ENCODE measurements at regions not wholly inside any gene's neighbourhood (a gene's known extent, or its start where the extent isn't known, plus 50 kb on each side); places are given as distances from the start of the nearest gene placed in this dataset.

DNA sequence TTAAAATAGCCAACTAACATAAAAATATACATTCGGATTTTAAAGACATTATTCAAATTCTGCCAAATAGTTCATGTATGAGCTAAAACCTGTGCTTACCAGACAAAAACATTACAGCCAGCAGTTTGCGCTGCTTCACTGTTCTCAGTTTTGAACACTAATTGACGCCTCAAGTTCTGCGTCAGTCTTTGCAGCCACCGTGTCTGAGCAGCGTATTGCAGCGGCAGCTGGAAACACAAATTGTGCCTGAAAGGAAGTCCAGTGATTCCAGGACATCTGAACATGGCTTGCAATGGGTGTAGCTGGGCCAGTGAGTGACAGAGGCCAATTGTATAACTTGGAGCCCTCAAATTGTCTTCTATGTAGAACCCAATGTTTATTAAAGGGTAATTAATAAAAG, 267.6 kb downstream of the TFCP2L1 start:
- Histone ChIP-seq H3K9me2 (replicated peaks; ENCODE audit: low read length) (no peaks in the 10 kb centered on the region), H3K27me3 (ENCODE audit: low read length) (no peaks in the 10 kb centered on the region), H4K20me1 (ENCODE audit: low read length) (no peaks in the 10 kb centered on the region), H3K9me3 (ENCODE audit: low read length) (no peaks in the 10 kb centered on the region), H2AFZ (ENCODE audit: low read length) (no peak overlapping the region), H3K4me2 (ENCODE audit: low read length) (no peak overlapping the region), H3F3A (ENCODE audit: low read length, unreplicated experiment) (no peaks in the 10 kb centered on the region), H3K4me1 (ENCODE audit: insufficient read depth, low read length) (no peaks in the 10 kb centered on the region), H3K36me3 (ENCODE audit: low read depth, low read length) (no peaks in the 10 kb centered on the region), H3K4me3 (ENCODE audit: low read length) (no peak overlapping the region), H3K9ac (ENCODE audit: low read length) (no peak overlapping the region), H3K79me2 (ENCODE audit: low read length) (no peaks in the 10 kb centered on the region), H3K27ac (ENCODE audit: low read length) (no peak overlapping the region)
- BruUV-seq (replicated peaks), result no TSS peak
- DNase-seq (no peak), ATAC-seq (no peak)
- ChIA-PET CTCF (interaction anchor here (0.7 kb wide), 1 partner anchor 1296 kb away, joined by 3 read pairs; no protein-coding TSS in a partner anchor), POLR2A (ENCODE audit: unreplicated experiment) (no interaction called here)
- intact Hi-C loops (cut with micrococcal nuclease), result no loop called here
- TF ChIP-seq, protein P1, sequence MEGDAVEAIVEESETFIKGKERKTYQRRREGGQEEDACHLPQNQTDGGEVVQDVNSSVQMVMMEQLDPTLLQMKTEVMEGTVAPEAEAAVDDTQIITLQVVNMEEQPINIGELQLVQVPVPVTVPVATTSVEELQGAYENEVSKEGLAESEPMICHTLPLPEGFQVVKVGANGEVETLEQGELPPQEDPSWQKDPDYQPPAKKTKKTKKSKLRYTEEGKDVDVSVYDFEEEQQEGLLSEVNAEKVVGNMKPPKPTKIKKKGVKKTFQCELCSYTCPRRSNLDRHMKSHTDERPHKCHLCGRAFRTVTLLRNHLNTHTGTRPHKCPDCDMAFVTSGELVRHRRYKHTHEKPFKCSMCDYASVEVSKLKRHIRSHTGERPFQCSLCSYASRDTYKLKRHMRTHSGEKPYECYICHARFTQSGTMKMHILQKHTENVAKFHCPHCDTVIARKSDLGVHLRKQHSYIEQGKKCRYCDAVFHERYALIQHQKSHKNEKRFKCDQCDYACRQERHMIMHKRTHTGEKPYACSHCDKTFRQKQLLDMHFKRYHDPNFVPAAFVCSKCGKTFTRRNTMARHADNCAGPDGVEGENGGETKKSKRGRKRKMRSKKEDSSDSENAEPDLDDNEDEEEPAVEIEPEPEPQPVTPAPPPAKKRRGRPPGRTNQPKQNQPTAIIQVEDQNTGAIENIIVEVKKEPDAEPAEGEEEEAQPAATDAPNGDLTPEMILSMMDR (conservative IDR thresholded peaks at IDR 0.05; ENCODE audit: low read depth, low read length), result no peak
- no peak for TF ChIP-seq EZH2 (IDR thresholded peaks at IDR 0.05; ENCODE audit: low read length, unreplicated experiment)
- TF ChIP-seq EZH2phosphoT487 (IDR thresholded peaks at IDR 0.05; ENCODE audit: borderline replicate concordance, low read length), result no peak

DNA sequence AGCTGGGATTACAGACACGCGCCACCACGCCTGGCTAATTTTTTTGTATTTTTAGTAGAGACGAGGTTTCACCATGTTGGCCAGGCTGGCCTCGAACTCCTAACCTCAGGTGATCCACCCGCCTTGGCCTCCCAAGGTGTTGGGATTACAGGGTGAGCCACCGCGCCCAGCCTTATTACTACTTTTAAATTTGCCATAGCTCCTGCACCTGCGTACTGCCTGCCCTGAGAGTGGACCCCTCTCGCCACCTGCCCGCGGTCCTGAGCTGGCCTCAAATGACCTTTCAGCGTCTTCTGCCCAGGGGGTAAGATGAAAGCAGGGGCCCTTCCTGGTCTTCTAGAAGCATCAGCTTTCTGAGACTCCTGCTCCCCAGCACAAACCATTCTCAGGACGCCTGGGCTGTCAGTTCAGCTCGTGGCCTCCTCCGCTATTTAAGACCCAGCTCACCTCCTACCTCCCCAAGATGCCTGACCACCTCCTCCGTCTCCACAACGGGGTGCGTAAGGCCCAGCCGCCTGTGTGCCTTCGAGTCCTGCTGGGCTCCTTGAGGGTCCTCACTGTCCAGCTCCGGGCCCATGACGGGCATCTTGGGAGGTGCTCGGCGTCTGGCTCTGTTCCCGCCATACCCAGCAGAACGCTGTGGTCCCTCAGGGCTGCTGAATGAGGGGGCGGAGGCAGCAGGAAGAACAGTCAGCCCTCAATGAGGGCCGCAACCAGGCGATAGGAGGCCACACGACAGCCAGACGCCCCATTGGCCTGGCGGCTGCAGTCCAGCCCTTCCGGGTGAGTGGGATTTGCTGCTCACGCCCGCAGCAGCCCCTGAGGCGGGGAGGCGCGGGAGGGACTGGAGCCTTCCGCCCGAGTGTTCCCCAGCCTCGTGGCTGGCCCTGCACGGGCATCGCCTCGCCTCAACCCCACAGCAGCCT, 266.6 kb downstream of the TFCP2L1 start:
- no peaks in the 10 kb centered on the region for H3K4me1 ChIP-seq (ENCODE audit: insufficient read depth, low read length)
- no peaks in the 10 kb centered on the region for H3K27me3 ChIP-seq (ENCODE audit: low read length)
- H4K20me1 ChIP-seq (ENCODE audit: low read length), result no peaks in the 10 kb centered on the region
- H3K9ac ChIP-seq (ENCODE audit: low read length), result no peak overlapping the region
- no peaks in the 10 kb centered on the region for H3F3A ChIP-seq (ENCODE audit: low read length, unreplicated experiment)
- POLR2A ChIA-PET (ENCODE audit: unreplicated experiment), result no interaction called here
- TF ChIP-seq, protein P1 (conservative IDR thresholded peaks at IDR 0.05; ENCODE audit: low read depth, low read length), result no peak
- TF ChIP-seq EZH2phosphoT487 (IDR thresholded peaks at IDR 0.05; ENCODE audit: borderline replicate concordance, low read length) (no peak), EZH2 (IDR thresholded peaks at IDR 0.05; ENCODE audit: low read length, unreplicated experiment) (no peak)
- intact Hi-C loops (cut with micrococcal nuclease), result no loop called here
- no peaks in the 10 kb centered on the region for H3K79me2 ChIP-seq (ENCODE audit: low read length)
- no peak overlapping the region for H2AFZ ChIP-seq (ENCODE audit: low read length)
- ATAC-seq, result no peak
- no peak overlapping the region for H3K4me3 ChIP-seq (ENCODE audit: low read length)
- no TSS peak for BruUV-seq (replicated peaks)
- no peak overlapping the region for H3K27ac ChIP-seq (ENCODE audit: low read length)
- no peak for DNase-seq
- H3K9me2 ChIP-seq (replicated peaks; ENCODE audit: low read length), result no peaks in the 10 kb centered on the region
- no peak overlapping the region for H3K4me2 ChIP-seq (ENCODE audit: low read length)
- CTCF ChIA-PET, result no interaction called here
- no peaks in the 10 kb centered on the region for H3K9me3 ChIP-seq (ENCODE audit: low read length)
- H3K36me3 ChIP-seq (ENCODE audit: low read depth, low read length), result no peaks in the 10 kb centered on the region

DNA sequence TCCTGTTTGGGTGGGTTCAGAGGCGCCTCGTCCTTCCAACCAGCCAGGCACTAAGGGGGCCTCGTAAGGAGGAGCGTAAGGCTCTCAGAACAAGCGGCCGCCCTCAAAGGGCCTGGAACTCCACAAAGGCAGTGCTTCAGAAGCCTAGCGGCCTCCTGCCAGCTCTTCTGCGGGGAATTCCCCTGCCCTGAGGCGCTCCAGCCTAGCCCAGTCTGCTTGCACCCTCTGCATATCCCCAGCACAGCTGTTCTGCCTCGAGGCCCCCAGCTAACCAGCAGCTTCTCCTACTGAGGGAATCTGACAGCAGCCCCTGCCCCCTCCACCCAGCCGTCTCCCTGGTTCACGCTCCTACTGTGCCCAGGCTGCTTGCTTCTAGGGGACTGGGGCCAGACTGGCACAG, 265.9 kb downstream of the TFCP2L1 start:
- H3K9ac ChIP-seq (ENCODE audit: low read length), result no peak overlapping the region
- ChIA-PET CTCF (no interaction called here), POLR2A (ENCODE audit: unreplicated experiment) (no interaction called here)
- no peaks in the 10 kb centered on the region for H3F3A ChIP-seq (ENCODE audit: low read length, unreplicated experiment)
- DNase-seq (no peak), ATAC-seq (no peak)
- H4K20me1 ChIP-seq (ENCODE audit: low read length), result no peaks in the 10 kb centered on the region
- H3K4me2 ChIP-seq (ENCODE audit: low read length), result no peak overlapping the region
- H3K4me1 ChIP-seq (ENCODE audit: insufficient read depth, low read length), result no peaks in the 10 kb centered on the region
- H3K27me3 ChIP-seq (ENCODE audit: low read length), result no peaks in the 10 kb centered on the region
- no peaks in the 10 kb centered on the region for H3K79me2 ChIP-seq (ENCODE audit: low read length)
- H3K9me2 ChIP-seq (replicated peaks; ENCODE audit: low read length), result no peaks in the 10 kb centered on the region
- intact Hi-C loops (cut with micrococcal nuclease), result no loop called here
- H2AFZ ChIP-seq (ENCODE audit: low read length), result no peak overlapping the region
- no TSS peak for BruUV-seq (replicated peaks)
- H3K36me3 ChIP-seq (ENCODE audit: low read depth, low read length), result no peaks in the 10 kb centered on the region
- no peak overlapping the region for H3K4me3 ChIP-seq (ENCODE audit: low read length)
- no peaks in the 10 kb centered on the region for H3K9me3 ChIP-seq (ENCODE audit: low read length)
- TF ChIP-seq, protein P1 (conservative IDR thresholded peaks at IDR 0.05; ENCODE audit: low read depth, low read length), result no peak
- TF ChIP-seq EZH2phosphoT487 (IDR thresholded peaks at IDR 0.05; ENCODE audit: borderline replicate concordance, low read length) (no peak), EZH2 (IDR thresholded peaks at IDR 0.05; ENCODE audit: low read length, unreplicated experiment) (no peak)
- H3K27ac ChIP-seq (ENCODE audit: low read length), result no peak overlapping the region

All from PC-3 (cell line).